ENCODE measurements at regions not wholly inside any gene's neighbourhood (a gene's known extent, or its start where the extent isn't known, plus 50 kb on each side); places are given as distances from the start of the nearest gene placed in this dataset.

GRCh38 chr1:219781491-219781890 lies 146.9 kb downstream of the SLC30A10 start:
- no peak for TF ChIP-seq KLF1 (tag by site-specific recombination; IDR thresholded peaks at IDR 0.05)
- TF ChIP-seq ZNF777 (tag by site-specific recombination; IDR thresholded peaks at IDR 0.05; ENCODE audit: borderline replicate concordance) = no peak
- no peak for TF ChIP-seq ZSCAN16 (tag by site-specific recombination; IDR thresholded peaks at IDR 0.05)
- no peak for TF ChIP-seq ZNF560 (tag by site-specific recombination; IDR thresholded peaks at IDR 0.05; ENCODE audit: borderline replicate concordance)
- TF ChIP-seq ZNF518A (tag by site-specific recombination; conservative IDR thresholded peaks at IDR 0.05; ENCODE audit: low read depth) = no peak
- no peak for TF ChIP-seq GLI2 (tag by site-specific recombination; IDR thresholded peaks at IDR 0.05; ENCODE audit: borderline replicate concordance, low read depth)
- no peaks in the 10 kb centered on the region for H3K4me1 ChIP-seq (ENCODE audit: control insufficient read depth, insufficient read depth, low read length)
- ChIA-PET POLR2A (interaction anchor here (0.5 kb wide), 1 partner anchor 15 kb away, joined by 5 read pairs; no protein-coding TSS in a partner anchor), CTCF (interaction anchor here (0.6 kb wide), 1 partner anchor 1759 kb away, joined by 5 read pairs; no protein-coding TSS in a partner anchor)
- no peak overlapping the region for H3K4me3 ChIP-seq (ENCODE audit: low read depth, low read length)
- no peak overlapping the region for H3K27ac ChIP-seq (ENCODE audit: extremely low read depth, low read depth, low read length)
- H3K9me3 ChIP-seq (ENCODE audit: control insufficient read depth, insufficient read depth, low read depth, low read length) = no peaks in the 10 kb centered on the region
- no peaks in the 10 kb centered on the region for H3K36me3 ChIP-seq (ENCODE audit: control insufficient read depth in 2 of 2, insufficient read depth in 1 of 2, low read length in 2 of 2)

- no peaks in the 10 kb centered on the region for H3K36me3 ChIP-seq (ENCODE audit: control insufficient read depth in 2 of 2, insufficient read depth in 1 of 2, low read length in 2 of 2)
- no peak overlapping the region for H3K27ac ChIP-seq (ENCODE audit: extremely low read depth, low read depth, low read length)
- CTCF ChIA-PET = interaction anchor here (0.6 kb wide), 2 partner anchors 398 to 1926 kb away, joined by 3 read pairs; no protein-coding TSS in a partner anchor
- no peak for TF ChIP-seq ZNF18 (tag by site-specific recombination; IDR thresholded peaks at IDR 0.05)
- H3K4me1 ChIP-seq (ENCODE audit: control insufficient read depth, insufficient read depth, low read length) = no peaks in the 10 kb centered on the region
- POLR2A ChIA-PET = no interaction called here
- no peak overlapping the region for H3K4me3 ChIP-seq (ENCODE audit: low read depth, low read length)
- H3K9me3 ChIP-seq (ENCODE audit: control insufficient read depth, insufficient read depth, low read depth, low read length) = no peaks in the 10 kb centered on the region
These were observed 149.5 kb downstream of the SLC30A10 start for GRCh38 chr1:219778793-219779369.

- H3K27ac ChIP-seq (ENCODE audit: extremely low read depth, low read depth, low read length) = no peak overlapping the region
- H3K4me3 ChIP-seq (ENCODE audit: low read depth, low read length) = no peak overlapping the region
- TF ChIP-seq ZNF571 (tag by site-specific recombination; IDR thresholded peaks at IDR 0.05) = no peak
- TF ChIP-seq ZFP41 (tag by site-specific recombination; IDR thresholded peaks at IDR 0.05; ENCODE audit: borderline replicate concordance) = no peak
- TF ChIP-seq ZFP3 (tag by site-specific recombination; IDR thresholded peaks at IDR 0.05; ENCODE audit: low read depth) = no peak
- H3K4me1 ChIP-seq (ENCODE audit: control insufficient read depth, insufficient read depth, low read length) = no peaks in the 10 kb centered on the region
- POLR2A ChIA-PET = no interaction called here
- CTCF ChIA-PET = no interaction called here
- no peaks in the 10 kb centered on the region for H3K9me3 ChIP-seq (ENCODE audit: control insufficient read depth, insufficient read depth, low read depth, low read length)
- no peaks in the 10 kb centered on the region for H3K36me3 ChIP-seq (ENCODE audit: control insufficient read depth in 2 of 2, insufficient read depth in 1 of 2, low read length in 2 of 2)
These were observed 150.2 kb downstream of the SLC30A10 start for GRCh38 chr1:219778110-219778509.

- Histone ChIP-seq H3K36me3 (ENCODE audit: control insufficient read depth in 2 of 2, insufficient read depth in 1 of 2, low read length in 2 of 2) (no peaks in the 10 kb centered on the region), H3K4me3 (ENCODE audit: low read depth, low read length) (no peak overlapping the region), H3K4me1 (ENCODE audit: control insufficient read depth, insufficient read depth, low read length) (no peaks in the 10 kb centered on the region), H3K27ac (ENCODE audit: extremely low read depth, low read depth, low read length) (no peak overlapping the region), H3K9me3 (ENCODE audit: control insufficient read depth, insufficient read depth, low read depth, low read length) (no peaks in the 10 kb centered on the region)
- ChIA-PET CTCF (no interaction called here), POLR2A (no interaction called here)
- no peak for TF ChIP-seq PRDM4 (tag by site-specific recombination; IDR thresholded peaks at IDR 0.05)
- TF ChIP-seq ZNF423 (tag by site-specific recombination; IDR thresholded peaks at IDR 0.05) = no peak
- no peak for TF ChIP-seq ZNF2 (tag by site-specific recombination; IDR thresholded peaks at IDR 0.05)
- no peak for TF ChIP-seq ZNF311 (tag by site-specific recombination; IDR thresholded peaks at IDR 0.05; ENCODE audit: borderline replicate concordance)
These were observed 154.0 kb downstream of the SLC30A10 start for GRCh38 chr1:219774386-219774785.
